Endodermal cell (in vitro differentiated cells): ENCODE measurements at regions not wholly inside any gene's neighbourhood (a gene's known extent, or its start where the extent isn't known, plus 50 kb on each side); places are given as distances from the start of the nearest gene placed in this dataset.
A peak's percentile ranks its signal among the peaks of the same experiment; 100 is the strongest.

Source experiments
- DNase-seq: peaks from one replicate; pipeline ENCODE4 v3.0.0-alpha.2; 2017
- H3K27ac ChIP-seq: 2 replicates; pipeline ENCODE4 v1.5.1; 2013; ENCODE audit warnings: mild to moderate bottlenecking, low read depth, low read length, moderate library complexity
- H3K27me3 ChIP-seq: 2 replicates; pipeline ENCODE4 v1.6.1; 2013; ENCODE audit warnings: mild to moderate bottlenecking, low read length, moderate library complexity; ENCODE audit not compliant: insufficient read depth, control insufficient read depth, poor library complexity, severe bottlenecking
- H3K36me3 ChIP-seq: 2 replicates; pipeline ENCODE4 v1.7.0; 2013; ENCODE audit warnings: mild to moderate bottlenecking, low read length, moderate library complexity; ENCODE audit not compliant: control insufficient read depth, insufficient read depth
- H3K4me1 ChIP-seq: one replicate; pipeline ENCODE4 v1.7.0; 2013; ENCODE audit warnings: low read length; ENCODE audit not compliant: control insufficient read depth, insufficient read depth
- H3K4me3 ChIP-seq: 2 replicates; pipeline ENCODE4 v1.5.1; 2013; ENCODE audit warnings: mild to moderate bottlenecking, low read length, moderate library complexity
- H3K9ac ChIP-seq: 2 replicates; pipeline ENCODE4 v1.6.1; 2013; ENCODE audit warnings: mild to moderate bottlenecking, low read length, moderate library complexity; ENCODE audit not compliant: poor library complexity, severe bottlenecking; ENCODE audit errors: extremely low read depth
- H3K9me3 ChIP-seq: 2 replicates; pipeline ENCODE4 v1.6.1; 2013; ENCODE audit warnings: mild to moderate bottlenecking, low read length, moderate library complexity; ENCODE audit not compliant: control insufficient read depth
- H3K27ac Mint-ChIP-seq: 2 replicates; pipeline ENCODE4 v1.8.0; 2020; ENCODE audit warnings: mixed read lengths
- H3K27me3 Mint-ChIP-seq: 2 replicates; pipeline ENCODE4 v1.8.0; 2021; ENCODE audit warnings: mild to moderate bottlenecking, mixed read lengths; ENCODE audit not compliant: insufficient read depth
- H3K36me3 Mint-ChIP-seq: 2 replicates; pipeline ENCODE4 v1.8.0; 2020; ENCODE audit warnings: low read depth, mixed read lengths
- H3K4me1 Mint-ChIP-seq: 2 replicates; pipeline ENCODE4 v1.8.0; 2020; ENCODE audit warnings: mixed read lengths
- H3K4me3 Mint-ChIP-seq: 2 replicates; pipeline ENCODE4 v1.8.0; 2020; ENCODE audit warnings: mild to moderate bottlenecking, moderate library complexity, mixed read lengths
- H3K9me3 Mint-ChIP-seq: 2 replicates; pipeline ENCODE4 v1.8.0; 2020; ENCODE audit warnings: mild to moderate bottlenecking, mixed read lengths
- CTCF ChIP-seq: fragments of 200-600 bp; sonication (generic); conservative IDR thresholded peaks from 2 replicates; pipeline ENCODE4 v1.5.0; 2021; ENCODE audit warnings: antibody characterized with exemption, mild to moderate bottlenecking
- WGBS, 2 experiments: methylation state at CpG; one replicate each; pipeline versions ENCODE4 v1.1.5 to v1.1.7; 2013; ENCODE audit warnings: missing lambda C conversion rate in 2 of 2, mixed read lengths in 1 of 2; ENCODE audit not compliant: insufficient coverage in 1 of 2, insufficient read length in 1 of 2; 5-methylcytosine and 5-hydroxymethylcytosine counted together

- H3K4me3 Mint-ChIP-seq: no peak overlapping the region
These were observed 1962.9 kb upstream of the CDH6 start for GRCh38 chr5:29230591-29230990.

GRCh38 chr5:29229461-29229860, 1964.0 kb upstream of the CDH6 start:
- Mint-ChIP-seq H3K4me1 (peaks cover 19% of the 10 kb centered on the region), H3K27ac (no peak overlapping the region), H3K27me3 (no peaks in the 10 kb centered on the region), H3K4me3 (no peak overlapping the region), H3K36me3 (no peaks in the 10 kb centered on the region), H3K9me3 (no peaks in the 10 kb centered on the region)
- TF ChIP-seq CTCF: no peak
- 81% methylated on average over 2 of the region's 2 CpGs; no CpG with 5 or more reads in 1 of the 2 experiments for WGBS, 2 experiments
- DNase-seq: no peak
- H3K4me1 ChIP-seq: peaks cover 3% of the 10 kb centered on the region
- no peaks in the 10 kb centered on the region for H3K27me3 ChIP-seq
- H3K36me3 ChIP-seq: no peaks in the 10 kb centered on the region
- no peaks in the 10 kb centered on the region for H3K9me3 ChIP-seq
- H3K4me3 ChIP-seq: no peak overlapping the region
- no peak overlapping the region for H3K27ac ChIP-seq
- no peak overlapping the region for H3K9ac ChIP-seq

More at GRCh38 chr5:29230591-29230990, 1962.9 kb upstream of the CDH6 start:
- H3K27ac ChIP-seq: no peak overlapping the region
- H3K4me1 ChIP-seq: peaks cover 3% of the 10 kb centered on the region
- no peaks in the 10 kb centered on the region for H3K9me3 ChIP-seq
- TF ChIP-seq CTCF: no peak
- DNase-seq: no peak
- 95 to 100% methylated on average over 1 to 3 of the region's 3 CpGs for WGBS, 2 experiments
- H3K4me1 Mint-ChIP-seq: peaks cover 19% of the 10 kb centered on the region
- no peaks in the 10 kb centered on the region for H3K9me3 Mint-ChIP-seq
- H3K27me3 Mint-ChIP-seq: no peaks in the 10 kb centered on the region
- no peaks in the 10 kb centered on the region for H3K36me3 Mint-ChIP-seq
- no peaks in the 10 kb centered on the region for H3K36me3 ChIP-seq
- no peak overlapping the region for H3K9ac ChIP-seq
- H3K27ac Mint-ChIP-seq: no peak overlapping the region
- no peak overlapping the region for H3K4me3 ChIP-seq
- H3K27me3 ChIP-seq: no peaks in the 10 kb centered on the region

- no peaks in the 10 kb centered on the region for H3K36me3 ChIP-seq
- peak; percentile 61 for TF ChIP-seq CTCF
- no peaks in the 10 kb centered on the region for H3K27me3 ChIP-seq
- no peaks in the 10 kb centered on the region for H3K9me3 ChIP-seq
- Mint-ChIP-seq H3K27me3 (peaks cover 2% of the 10 kb centered on the region), H3K9me3 (no peaks in the 10 kb centered on the region), H3K27ac (no peak overlapping the region), H3K36me3 (no peaks in the 10 kb centered on the region), H3K4me3 (no peak overlapping the region), H3K4me1 (peaks cover 6% of the 10 kb centered on the region)
- no peak for DNase-seq
- H3K4me3 ChIP-seq: no peak overlapping the region
- H3K4me1 ChIP-seq: no peaks in the 10 kb centered on the region
- H3K27ac ChIP-seq: no peak overlapping the region
- no peak overlapping the region for H3K9ac ChIP-seq
These were observed 1975.3 kb upstream of the CDH6 start for GRCh38 chr5:29218138-29218537.
